Motor neuron (in vitro differentiated cells): ENCODE measurements at regions not wholly inside any gene's neighbourhood (a gene's known extent, or its start where the extent isn't known, plus 50 kb on each side); places are given as distances from the start of the nearest gene placed in this dataset.
"Not testable (repeated sequence)": the region's sequence is repeated elsewhere in the genome, so short reads cannot be mapped to it uniquely, and the experiment has no call there.

ENCODE experiments used
- ATAC-seq, 8 experiments: fragments of 200-7000 bp; cut with Tn5 transposase; replicated peaks in 6 of 8; 2 replicates each; pipeline ENCODE4 v1.8.0; 2021; ENCODE audit warnings: mild to moderate bottlenecking in 8 of 8, moderate library complexity in 8 of 8
- H3K27ac ChIP-seq, 2 donors: fragments of 250-450 bp; sonication (Bioruptor Pico); 2 replicates each; pipeline ENCODE4 v1.9.0; 2021; ENCODE audit warnings: antibody characterized with exemption in 2 of 2, mild to moderate bottlenecking in 2 of 2, moderate library complexity in 1 of 2
- H3K4me1 ChIP-seq, 2 donors: fragments of 250-450 bp; sonication (Bioruptor Pico); replicated peaks in 1 of 2; 2 replicates each; pipeline ENCODE4 v1.6.1; 2021; ENCODE audit warnings: antibody characterized with exemption in 2 of 2, mild to moderate bottlenecking in 2 of 2, moderate library complexity in 1 of 2
- H3K4me3 ChIP-seq, 5 donors: fragments of 250-450 bp; sonication (Bioruptor Pico); 2 replicates each; pipeline ENCODE4 v1.9.0; 2021; ENCODE audit warnings: antibody characterized with exemption in 5 of 5, mild to moderate bottlenecking in 5 of 5, moderate library complexity in 4 of 5
- WGBS, 10 experiments: fragments of 450-650 bp; shearing (Covaris generic); methylation state at CpG; one replicate each; pipeline ENCODE4 v1.0.0; 2022; 5-methylcytosine and 5-hydroxymethylcytosine counted together
- in situ Hi-C, 9 experiments: fragments of 400-800 bp; cut with MboI; loops; one replicate each; pipeline ENCODE4 v1.15.0; 2021; ENCODE audit warnings: low sequenced_read_pairs in 9 of 9, low pct_unique_long_range_greater_than_20kb in 2 of 9; ENCODE audit not compliant: unreplicated experiment in 9 of 9

DNA sequence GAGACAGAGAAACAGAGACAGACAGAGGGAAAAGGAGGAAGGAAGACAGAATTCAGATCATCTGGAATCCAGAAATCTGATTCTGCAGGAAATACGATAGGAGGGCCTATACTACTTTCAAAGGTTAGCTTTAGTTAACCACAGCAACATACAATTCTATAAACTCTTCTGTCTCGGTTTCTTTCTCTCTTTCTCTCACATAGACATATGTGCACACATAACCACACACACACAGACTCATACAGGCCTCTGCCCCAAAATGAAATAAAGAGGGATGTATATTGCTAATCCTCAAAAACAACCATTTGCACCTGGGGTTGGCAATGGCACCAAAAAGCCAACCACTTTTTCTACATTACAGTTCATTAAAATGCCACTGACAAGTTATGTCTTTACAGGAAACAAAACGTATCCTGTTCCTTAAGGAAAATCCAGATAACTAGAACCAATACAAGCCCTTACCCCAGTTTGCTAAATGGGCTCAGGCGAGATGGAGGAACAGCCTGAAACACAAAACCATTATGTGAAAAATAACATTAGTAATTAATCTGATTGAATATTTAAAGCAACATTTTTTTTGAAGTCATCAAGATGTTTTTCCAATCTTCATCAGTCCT is 372.3 kb upstream of the CCNH start:
- H3K4me1 ChIP-seq, result peaks cover 0 to 4% of the 10 kb centered on the region in 2 donors
- ATAC-seq, result no peak
- no peak overlapping the region for H3K4me3 ChIP-seq
- in situ Hi-C loops, result loop anchor here (10.0 to 25.0 kb wide), 3 partner anchors 352 to 902 kb away; no protein-coding TSS in a partner anchor
- WGBS, 10 experiments, result 10 to 100% (median 79%) methylated on average over 1 to 4 of the region's 4 CpGs; no CpG with 5 or more reads in 1 of the 10 experiments
- H3K27ac ChIP-seq, result no peak overlapping the region

DNA sequence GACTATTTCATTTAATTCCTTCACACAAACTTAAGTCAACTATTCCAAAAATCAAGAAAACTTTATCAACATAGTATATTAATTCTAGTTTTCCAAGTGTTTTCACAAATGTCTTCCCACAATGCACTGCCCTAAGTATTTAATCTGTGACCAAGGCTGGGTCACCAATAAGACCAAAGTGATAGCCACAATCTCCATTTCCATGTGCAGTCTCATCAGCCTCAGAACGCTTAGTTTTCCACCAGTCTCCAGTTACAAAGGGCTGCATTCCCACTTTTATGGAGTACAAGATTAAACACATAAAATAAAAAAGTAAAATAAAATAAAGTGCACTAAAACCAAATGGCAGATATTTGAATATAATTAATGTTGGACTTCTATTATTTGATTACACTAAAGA is 371.6 kb upstream of the CCNH start:
- in situ Hi-C loops, result loop anchor here (10.0 to 25.0 kb wide), 3 partner anchors 353 to 903 kb away; no protein-coding TSS in a partner anchor
- ATAC-seq, result no peak
- 50 to 100% (median 80%) methylated on average over 1 of the region's 1 CpG; no CpG with 5 or more reads in 1 of the 10 experiments for WGBS, 10 experiments
- Histone ChIP-seq H3K4me3 (no peak overlapping the region), H3K27ac (no peak overlapping the region), H3K4me1 (peaks cover 0 to 4% of the 10 kb centered on the region in 2 donors)

DNA sequence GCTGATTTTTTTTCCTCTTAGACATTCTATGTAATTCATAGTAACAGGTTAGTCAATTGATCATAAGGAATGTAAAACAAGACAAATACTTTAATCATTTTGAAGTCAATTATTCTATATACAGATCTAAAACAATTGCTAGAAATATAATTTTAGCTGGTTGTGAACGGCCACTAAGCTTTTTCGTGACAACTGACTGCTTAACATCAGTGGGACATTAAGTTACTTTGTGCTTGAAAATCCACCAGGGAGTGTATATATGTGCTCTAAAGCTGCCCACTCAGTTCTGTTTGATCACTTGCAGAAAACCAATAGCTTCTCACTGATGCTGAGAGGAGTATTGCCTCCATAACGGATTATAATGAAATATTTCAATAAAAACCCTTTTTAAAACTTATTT is 370.2 kb upstream of the CCNH start:
- no peaks in the 10 kb centered on the region for H3K4me1 ChIP-seq
- WGBS, 10 experiments, result 21 to 86% (median 68%) methylated on average over 1 to 3 of the region's 3 CpGs
- in situ Hi-C loops, result loop anchor here (10.0 to 25.0 kb wide), 3 partner anchors 354 to 904 kb away; no protein-coding TSS in a partner anchor
- no peak for ATAC-seq
- H3K4me3 ChIP-seq, result no peak overlapping the region
- no peak overlapping the region for H3K27ac ChIP-seq

DNA sequence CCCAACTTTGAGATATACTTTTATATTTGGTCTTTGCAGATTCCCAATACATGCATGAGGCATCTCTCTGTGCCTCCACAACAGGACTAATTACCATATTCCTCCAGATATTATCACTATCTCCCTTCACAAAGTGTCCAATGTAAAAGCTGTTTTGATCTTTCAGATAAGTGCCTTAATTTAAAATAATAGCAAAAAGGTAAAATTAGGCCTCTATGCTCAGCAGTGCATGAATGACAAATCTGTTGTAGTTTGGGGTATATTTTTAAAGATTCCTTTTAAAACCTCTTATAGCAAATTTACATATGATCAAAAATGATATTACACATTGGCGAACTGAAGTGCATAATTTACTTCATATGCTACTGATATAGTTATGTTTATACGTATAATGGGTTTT is 369.2 kb upstream of the CCNH start:
- no peak overlapping the region for H3K4me3 ChIP-seq
- WGBS, 10 experiments, result 54 to 100% (median 100%) methylated on average over 1 to 2 of the region's 2 CpGs; no CpG with 5 or more reads in 1 of the 10 experiments
- no peaks in the 10 kb centered on the region for H3K4me1 ChIP-seq
- in situ Hi-C loops, result loop anchor here (10.0 to 25.0 kb wide), 3 partner anchors 355 to 905 kb away; no protein-coding TSS in a partner anchor
- H3K27ac ChIP-seq, result no peak overlapping the region
- ATAC-seq, result no peak

DNA sequence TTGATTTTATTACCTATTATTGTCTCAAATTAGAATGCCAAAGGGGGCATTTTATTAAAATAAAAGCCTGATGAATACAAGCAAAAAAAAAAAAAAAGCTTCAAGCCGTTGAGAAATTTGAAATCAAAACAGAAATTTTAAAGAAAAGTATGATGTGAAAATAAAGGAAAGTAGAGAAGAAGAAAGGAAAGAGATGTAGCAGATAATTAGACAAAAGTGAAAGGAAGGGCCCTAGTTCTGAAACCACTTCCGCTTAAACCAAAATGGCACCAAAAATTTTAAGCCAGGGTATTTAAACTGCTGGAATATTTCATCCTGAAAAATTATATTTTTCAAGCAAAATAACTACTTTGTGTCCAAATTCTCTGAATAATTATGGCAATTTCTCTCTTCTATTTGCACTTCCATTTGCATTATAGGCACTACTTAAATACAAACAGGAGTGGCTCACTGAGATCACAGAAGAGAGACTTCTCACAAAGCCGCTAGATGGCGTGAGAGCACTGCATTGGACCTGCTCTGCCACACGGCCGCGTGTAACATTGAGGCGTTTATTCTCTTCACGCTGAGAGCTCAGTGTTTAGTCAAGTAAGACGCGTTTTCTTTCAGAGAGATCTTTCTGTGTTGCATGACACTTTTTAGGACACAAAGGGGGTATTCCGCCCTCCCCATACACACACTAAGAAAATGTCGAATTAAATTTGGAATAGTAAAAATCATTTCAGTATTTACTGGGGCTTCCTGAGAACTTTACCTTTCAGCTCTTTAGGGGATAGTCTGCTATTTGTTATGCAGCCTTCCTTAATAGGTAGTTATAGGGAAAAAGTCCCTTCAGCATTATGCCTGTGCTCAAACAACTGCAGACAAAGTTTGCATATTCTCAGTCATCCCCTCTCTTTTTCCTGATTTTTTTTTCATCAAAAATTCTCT is 368.4 kb upstream of the CCNH start:
- ATAC-seq, result peak; percentile 100
- in situ Hi-C loops, result loop anchor here (10.0 to 25.0 kb wide), 3 partner anchors 356 to 906 kb away; no protein-coding TSS in a partner anchor
- Histone ChIP-seq H3K4me3 (peak overlapping the region in 1 of 5 donors; percentile 20), H3K4me1 (no peaks in the 10 kb centered on the region), H3K27ac (no peak overlapping the region)
- WGBS, 10 experiments, result 8 to 43% (median 17%) methylated on average over 1 to 13 of the region's 13 CpGs

DNA sequence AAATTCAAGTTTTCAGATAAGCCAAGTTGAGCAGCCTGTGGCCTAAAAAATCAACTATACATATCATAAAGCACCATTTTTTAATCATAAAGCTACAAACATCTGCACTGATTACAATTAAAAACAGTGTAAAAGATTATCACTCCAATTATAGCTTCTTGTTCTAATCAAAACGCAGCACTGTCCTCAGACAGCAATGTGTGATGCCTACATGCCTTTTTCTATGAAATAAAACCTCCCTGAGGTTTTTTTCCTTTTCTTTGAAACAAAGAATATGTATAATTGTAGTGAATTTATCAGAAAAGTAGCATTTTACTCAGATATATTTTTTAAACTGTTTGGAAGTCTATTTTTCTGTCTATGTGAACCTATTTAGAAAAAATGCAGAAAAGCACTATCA is 366.1 kb upstream of the CCNH start:
- no peaks in the 10 kb centered on the region for H3K4me1 ChIP-seq
- WGBS, 10 experiments, result 13 to 100% (median 60%) methylated on average over 1 of the region's 1 CpG; no CpG with 5 or more reads in 1 of the 10 experiments
- in situ Hi-C loops, result loop anchor here in 6 of 9 experiments (25.0 kb wide), 2 partner anchors 358 to 908 kb away; no protein-coding TSS in a partner anchor
- no peak overlapping the region for H3K27ac ChIP-seq
- H3K4me3 ChIP-seq, result no peak overlapping the region
- no peak for ATAC-seq

DNA sequence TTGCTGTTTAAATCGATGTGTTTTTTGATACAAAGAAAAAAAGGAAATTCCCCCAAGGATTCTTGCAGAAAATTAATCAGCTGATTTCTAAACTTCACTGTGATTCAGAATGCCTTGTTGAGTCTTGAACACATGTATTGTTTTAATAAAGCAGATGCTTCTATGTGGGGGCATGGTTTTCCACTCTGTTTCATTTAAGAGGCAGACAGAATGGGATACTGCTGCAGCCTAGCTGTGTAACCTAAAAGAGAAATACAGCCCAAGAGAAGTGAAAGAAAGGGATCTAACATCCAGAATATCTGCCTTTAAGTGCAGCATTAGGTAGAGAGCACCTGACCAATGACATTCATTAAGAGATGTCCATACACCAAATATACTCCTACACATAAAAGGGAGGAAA is 365.1 kb upstream of the CCNH start:
- H3K4me1 ChIP-seq, result no peaks in the 10 kb centered on the region
- no peak overlapping the region for H3K27ac ChIP-seq
- 0 to 86% (median 64%) methylated on average over 1 of the region's 1 CpG; no CpG with 5 or more reads in 3 of the 10 experiments for WGBS, 10 experiments
- in situ Hi-C loops, result loop anchor here in 6 of 9 experiments (25.0 kb wide), 2 partner anchors 359 to 909 kb away; no protein-coding TSS in a partner anchor
- no peak for ATAC-seq
- no peak overlapping the region for H3K4me3 ChIP-seq

DNA sequence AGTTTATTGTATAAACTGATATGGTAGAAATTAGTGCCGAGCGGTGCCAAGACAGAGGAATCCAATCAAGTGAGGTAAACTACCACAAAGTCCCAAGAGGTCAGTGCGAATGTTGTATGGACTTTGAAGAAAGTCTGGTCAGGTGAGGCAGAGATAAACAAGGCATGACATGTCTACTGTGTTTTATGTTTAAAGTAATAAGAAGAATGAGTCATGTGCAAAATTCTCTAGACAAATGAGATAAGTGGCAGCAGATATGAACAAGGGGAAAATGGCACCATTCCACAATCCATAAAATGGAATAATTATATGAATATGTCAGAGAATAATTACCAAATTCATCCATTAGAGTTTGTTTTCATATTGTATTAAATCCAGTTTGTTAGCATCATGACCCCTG is 364.1 kb upstream of the CCNH start:
- Histone ChIP-seq H3K27ac (no peak overlapping the region), H3K4me3 (no peak overlapping the region), H3K4me1 (no peaks in the 10 kb centered on the region)
- ATAC-seq, result no peak
- in situ Hi-C loops, result loop anchor here in 6 of 9 experiments (25.0 kb wide), 2 partner anchors 361 to 911 kb away; no protein-coding TSS in a partner anchor
- WGBS, 10 experiments, result 61 to 100% (median 94%) methylated on average over 2 to 3 of the region's 3 CpGs; no CpG with 5 or more reads in 2 of the 10 experiments

DNA sequence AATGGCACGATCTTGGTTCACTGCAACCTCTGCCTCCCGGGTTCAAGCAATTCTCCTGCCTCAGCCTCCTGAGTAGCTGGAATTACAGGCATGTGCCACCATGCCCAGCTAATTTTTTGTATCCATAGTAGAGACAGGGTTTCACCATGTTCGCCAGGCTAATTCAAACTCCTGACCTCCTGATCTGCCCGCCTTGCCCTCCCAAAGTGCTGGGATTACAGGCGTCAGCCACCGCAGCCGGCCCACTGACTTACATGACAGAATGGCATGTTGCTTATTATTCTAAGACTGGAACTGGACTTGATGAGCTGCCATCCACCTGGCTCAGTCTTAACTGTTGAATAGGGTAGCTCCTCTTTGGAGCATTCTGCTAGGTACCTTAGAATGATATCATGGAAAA is 363.6 kb upstream of the CCNH start:
- in situ Hi-C loops, result loop anchor here in 6 of 9 experiments (25.0 kb wide), 2 partner anchors 361 to 911 kb away; no protein-coding TSS in a partner anchor
- 40 to 100% (median 99%) methylated on average over 1 to 7 of the region's 7 CpGs; no CpG with 5 or more reads in 1 of the 10 experiments for WGBS, 10 experiments
- H3K27ac ChIP-seq, H3K4me3 ChIP-seq, ATAC-seq, H3K4me1 ChIP-seq: not testable (repeated sequence)

DNA sequence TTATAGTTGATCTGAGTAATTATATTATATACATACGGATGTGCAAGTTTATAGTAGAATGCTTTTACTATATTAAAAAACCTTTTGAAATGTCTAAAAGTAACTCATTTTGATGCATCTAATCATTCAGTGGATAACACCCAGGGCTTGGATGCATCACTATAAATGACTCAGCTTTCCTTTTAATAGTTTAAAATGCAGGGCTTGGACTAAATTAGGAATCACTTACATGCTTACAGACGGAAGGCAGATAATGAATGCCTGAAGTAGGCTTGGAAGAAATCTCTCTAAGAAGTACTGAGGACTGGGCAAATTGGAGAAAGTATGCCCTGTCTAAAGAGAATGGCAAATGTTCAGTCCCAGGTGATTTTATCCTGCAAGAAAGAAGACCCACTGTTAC is 362.5 kb upstream of the CCNH start:
- 14 to 88% (median 69%) methylated on average over 1 to 2 of the region's 2 CpGs; no CpG with 5 or more reads in 2 of the 10 experiments for WGBS, 10 experiments
- peaks cover 0 to 5% of the 10 kb centered on the region in 2 donors for H3K4me1 ChIP-seq
- H3K4me3 ChIP-seq, result no peak overlapping the region
- in situ Hi-C loops, result loop anchor here in 6 of 9 experiments (25.0 kb wide), 2 partner anchors 362 to 912 kb away; no protein-coding TSS in a partner anchor
- ATAC-seq, result peak in 4 of 8 experiments; percentile 59 to 92 (median 80)
- no peak overlapping the region for H3K27ac ChIP-seq

DNA sequence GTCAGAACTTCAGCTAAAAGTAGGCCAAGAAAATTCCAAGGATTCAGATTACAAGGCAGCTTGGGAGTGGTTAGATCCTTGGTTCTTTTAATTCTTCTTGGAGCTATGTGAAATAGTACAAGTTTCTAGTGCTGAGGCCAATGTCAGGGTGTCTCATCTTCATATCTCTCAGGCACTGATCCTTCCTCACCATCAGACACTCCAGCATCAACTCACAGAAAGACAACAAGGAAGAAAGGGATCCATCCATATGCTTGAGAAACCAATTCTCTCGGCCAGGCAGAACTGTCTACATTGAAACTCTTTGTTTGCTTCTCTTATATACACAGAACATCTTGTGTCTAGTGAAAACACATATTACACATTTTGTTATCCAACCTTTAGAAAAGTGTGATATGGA is 362.1 kb upstream of the CCNH start:
- WGBS, 10 experiments, result 25 to 100% (median 100%) methylated on average over 1 of the region's 1 CpG; no CpG with 5 or more reads in 4 of the 10 experiments
- in situ Hi-C loops, result loop anchor here in 7 of 9 experiments (25.0 kb wide), 3 partner anchors 338 to 912 kb away; no protein-coding TSS in a partner anchor
- ATAC-seq, result peak in 3 of 8 experiments; percentile 10 to 50 (median 42)
- peaks cover 0 to 5% of the 10 kb centered on the region in 2 donors for H3K4me1 ChIP-seq
- H3K27ac ChIP-seq, result no peak overlapping the region
- no peak overlapping the region for H3K4me3 ChIP-seq

DNA sequence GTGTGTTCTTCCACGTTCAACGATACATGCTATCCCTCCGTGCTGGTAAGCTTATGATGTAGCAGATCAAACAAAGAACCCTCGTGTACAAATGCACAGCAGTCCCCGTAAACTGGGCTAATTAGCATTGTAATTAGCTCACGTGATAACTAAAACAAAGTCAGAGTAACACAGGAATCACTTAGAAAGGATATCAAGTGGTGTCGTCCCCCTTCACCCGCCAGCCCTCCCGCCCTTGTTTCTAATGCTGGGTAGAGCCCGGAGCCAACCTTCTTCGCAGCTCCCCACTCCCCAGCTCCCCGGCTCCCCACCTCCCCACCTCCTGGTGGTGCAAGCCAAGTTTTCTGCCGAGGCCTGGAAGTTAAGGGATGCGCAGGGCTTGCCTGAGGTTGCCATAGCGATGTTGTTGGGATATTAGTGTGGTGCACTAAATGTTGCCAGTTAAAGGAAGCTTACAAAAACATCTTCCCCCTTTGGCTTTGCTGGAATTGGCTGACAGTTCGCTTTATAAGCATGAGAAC is 357.9 kb upstream of the CCNH start:
- Histone ChIP-seq H3K4me3 (no peak overlapping the region), H3K4me1 (peaks cover 0 to 5% of the 10 kb centered on the region in 2 donors), H3K27ac (no peak overlapping the region)
- peak in 4 of 8 experiments; percentile 21 to 77 (median 47) for ATAC-seq
- in situ Hi-C loops, result loop anchor here in 1 of 9 experiments (25.0 kb wide), 1 partner anchor 333 kb away; no protein-coding TSS in a partner anchor
- WGBS, 10 experiments, result 26 to 88% (median 51%) methylated on average over 1 to 10 of the region's 16 CpGs; no CpG with 5 or more reads in 1 of the 10 experiments
